ENCODE measurements at regions not wholly inside any gene's neighbourhood (a gene's known extent, or its start where the extent isn't known, plus 50 kb on each side); places are given as distances from the start of the nearest gene placed in this dataset.

DNA sequence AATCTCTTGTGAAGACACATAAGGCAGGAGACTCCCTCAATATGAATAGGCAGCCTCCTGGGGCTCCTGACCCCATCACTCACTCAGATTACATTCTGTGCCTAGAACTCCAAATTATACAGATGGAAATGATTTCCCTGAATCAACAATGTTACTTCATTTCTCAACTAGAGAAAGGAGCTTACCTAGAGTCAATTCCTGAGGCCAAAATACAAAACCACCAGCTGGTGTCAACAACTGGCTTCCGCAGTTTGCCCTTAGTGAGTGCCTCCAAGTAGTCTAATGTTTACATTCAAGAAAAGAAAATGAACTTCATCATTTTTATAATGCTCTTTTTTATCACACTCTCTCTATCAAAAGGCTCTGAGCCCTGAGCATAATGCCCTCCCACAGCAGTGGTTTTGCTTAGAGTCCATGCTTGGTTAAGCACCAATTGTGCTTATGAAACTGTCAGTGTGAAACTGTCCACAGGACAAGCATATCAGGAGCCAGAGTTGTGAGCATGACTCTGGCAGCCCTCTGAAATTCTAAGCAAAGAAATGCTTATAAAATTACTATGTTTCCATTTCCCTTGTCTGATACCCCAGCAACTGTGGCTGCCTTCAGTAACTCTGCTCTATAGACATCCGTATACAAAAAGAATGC, 305.7 kb upstream of the PKDCC start:
- Histone ChIP-seq H3K9me3 (replicated peaks) (peaks cover 4% of the 10 kb centered on the region), H3K27me3 (ENCODE audit: low read depth) (no peaks in the 10 kb centered on the region), H3K4me3 (no peak overlapping the region), H3K4me1 (no peaks in the 10 kb centered on the region), H3K36me3 (no peaks in the 10 kb centered on the region), H3K27ac (replicated peaks) (no peak overlapping the region)
- TF ChIP-seq, protein P1, sequence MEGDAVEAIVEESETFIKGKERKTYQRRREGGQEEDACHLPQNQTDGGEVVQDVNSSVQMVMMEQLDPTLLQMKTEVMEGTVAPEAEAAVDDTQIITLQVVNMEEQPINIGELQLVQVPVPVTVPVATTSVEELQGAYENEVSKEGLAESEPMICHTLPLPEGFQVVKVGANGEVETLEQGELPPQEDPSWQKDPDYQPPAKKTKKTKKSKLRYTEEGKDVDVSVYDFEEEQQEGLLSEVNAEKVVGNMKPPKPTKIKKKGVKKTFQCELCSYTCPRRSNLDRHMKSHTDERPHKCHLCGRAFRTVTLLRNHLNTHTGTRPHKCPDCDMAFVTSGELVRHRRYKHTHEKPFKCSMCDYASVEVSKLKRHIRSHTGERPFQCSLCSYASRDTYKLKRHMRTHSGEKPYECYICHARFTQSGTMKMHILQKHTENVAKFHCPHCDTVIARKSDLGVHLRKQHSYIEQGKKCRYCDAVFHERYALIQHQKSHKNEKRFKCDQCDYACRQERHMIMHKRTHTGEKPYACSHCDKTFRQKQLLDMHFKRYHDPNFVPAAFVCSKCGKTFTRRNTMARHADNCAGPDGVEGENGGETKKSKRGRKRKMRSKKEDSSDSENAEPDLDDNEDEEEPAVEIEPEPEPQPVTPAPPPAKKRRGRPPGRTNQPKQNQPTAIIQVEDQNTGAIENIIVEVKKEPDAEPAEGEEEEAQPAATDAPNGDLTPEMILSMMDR (IDR thresholded peaks at IDR 0.05; ENCODE audit: borderline replicate concordance) = no peak
- intact Hi-C loops (cut with micrococcal nuclease) = no loop called here
- DNase-seq = no peak

DNA sequence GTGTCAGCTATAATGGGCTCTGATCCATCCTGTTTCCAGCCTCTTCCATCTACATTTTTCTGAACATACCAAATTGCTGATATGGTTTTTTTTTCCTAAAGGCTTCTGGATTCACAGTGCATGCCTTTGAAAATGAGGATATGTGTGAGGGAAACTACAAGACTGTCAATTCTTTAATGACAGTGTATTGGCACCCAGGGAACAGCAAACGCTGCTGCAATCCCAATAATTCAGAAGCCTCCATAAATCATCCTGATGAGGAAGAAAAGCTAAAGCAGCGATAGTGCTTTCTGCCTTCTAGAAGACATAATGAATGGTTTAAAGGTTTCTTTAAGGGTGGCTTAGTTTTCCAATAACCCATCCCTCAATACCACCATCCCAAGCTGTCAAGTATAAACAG, 304.5 kb upstream of the PKDCC start:
- Histone ChIP-seq H3K27me3 (ENCODE audit: low read depth) (no peaks in the 10 kb centered on the region), H3K27ac (replicated peaks) (no peak overlapping the region), H3K4me3 (no peak overlapping the region), H3K4me1 (no peaks in the 10 kb centered on the region), H3K9me3 (replicated peaks) (peaks cover 4% of the 10 kb centered on the region), H3K36me3 (no peaks in the 10 kb centered on the region)
- TF ChIP-seq, protein P1 (IDR thresholded peaks at IDR 0.05; ENCODE audit: borderline replicate concordance) = no peak
- intact Hi-C loops (cut with micrococcal nuclease) = no loop called here
- DNase-seq = no peak

DNA sequence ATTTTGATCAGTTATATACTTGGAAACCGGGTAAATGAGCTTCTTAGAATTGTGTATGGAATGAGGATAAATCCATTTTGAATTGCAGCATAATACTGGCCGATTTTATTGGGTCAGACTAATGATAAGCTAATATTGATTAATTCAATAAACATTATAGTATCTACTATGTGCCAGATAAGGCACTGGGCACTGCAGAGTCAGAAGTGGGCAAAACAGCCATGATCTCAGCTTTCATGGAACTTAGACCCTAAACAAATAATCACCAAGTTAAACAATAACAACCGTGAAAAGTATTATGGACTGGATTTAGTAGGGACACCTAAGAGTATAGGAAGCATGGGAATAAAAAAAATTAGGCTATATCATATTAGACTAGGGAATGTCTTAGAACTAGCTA, 297.0 kb upstream of the PKDCC start:
- no peak for DNase-seq
- Histone ChIP-seq H3K4me1 (no peaks in the 10 kb centered on the region), H3K36me3 (no peaks in the 10 kb centered on the region), H3K4me3 (no peak overlapping the region), H3K9me3 (replicated peaks) (no peaks in the 10 kb centered on the region), H3K27me3 (ENCODE audit: low read depth) (no peaks in the 10 kb centered on the region), H3K27ac (replicated peaks) (no peak overlapping the region)
- TF ChIP-seq, protein P1 (IDR thresholded peaks at IDR 0.05; ENCODE audit: borderline replicate concordance) = no peak
- intact Hi-C loops (cut with micrococcal nuclease) = no loop called here

DNA sequence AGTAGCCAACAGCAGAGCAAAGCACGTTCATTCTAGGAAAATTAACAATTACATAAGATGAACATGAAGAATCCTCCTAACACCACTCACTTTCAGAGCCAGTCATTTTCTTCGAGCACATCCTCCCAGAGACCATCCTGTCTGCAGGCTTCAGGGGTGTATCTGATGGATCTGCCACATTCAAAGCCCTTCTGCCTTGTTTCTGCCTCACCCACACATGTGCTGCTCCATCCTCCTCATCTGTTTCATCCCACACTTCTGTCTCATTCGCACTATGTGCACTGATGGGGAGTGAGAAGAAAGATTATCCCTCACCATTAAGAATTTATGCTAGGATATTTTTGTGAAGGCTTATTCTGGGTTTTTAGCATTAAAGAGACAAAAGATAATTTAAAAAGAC, 287.9 kb upstream of the PKDCC start:
- no peak overlapping the region for H3K27ac ChIP-seq (replicated peaks)

DNA sequence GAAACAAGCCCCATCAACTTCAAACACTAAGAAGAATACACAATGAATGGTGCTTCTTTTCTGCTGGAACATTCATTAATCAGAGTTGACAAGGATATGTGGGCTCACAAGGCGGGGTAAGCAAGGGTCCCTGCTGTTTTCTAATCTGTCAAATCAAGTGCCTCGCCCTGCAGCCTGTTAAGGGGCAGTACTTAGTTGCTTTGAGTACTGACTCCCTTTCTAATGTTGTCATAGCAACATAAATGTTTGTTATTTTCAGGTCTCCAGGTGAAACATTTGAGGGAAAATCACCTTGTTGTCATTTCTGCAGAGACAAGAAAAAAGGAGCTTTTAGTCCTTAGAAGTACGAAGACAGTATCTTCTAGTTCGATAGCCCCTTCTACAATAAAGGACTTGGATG, 284.7 kb upstream of the PKDCC start:
- DNase-seq = no peak
- TF ChIP-seq, protein P1 (IDR thresholded peaks at IDR 0.05; ENCODE audit: borderline replicate concordance) = no peak
- H3K4me3 ChIP-seq = no peak overlapping the region
- H3K27me3 ChIP-seq (ENCODE audit: low read depth) = no peaks in the 10 kb centered on the region
- no peaks in the 10 kb centered on the region for H3K4me1 ChIP-seq
- H3K27ac ChIP-seq (replicated peaks) = no peak overlapping the region
- H3K9me3 ChIP-seq (replicated peaks) = no peaks in the 10 kb centered on the region
- intact Hi-C loops (cut with micrococcal nuclease) = no loop called here
- H3K36me3 ChIP-seq = no peaks in the 10 kb centered on the region

More for the DNA sequence above, 287.9 kb upstream of the PKDCC start:
- DNase-seq = no peak
- H3K9me3 ChIP-seq (replicated peaks) = no peaks in the 10 kb centered on the region
- no peaks in the 10 kb centered on the region for H3K4me1 ChIP-seq
- TF ChIP-seq, protein P1 (IDR thresholded peaks at IDR 0.05; ENCODE audit: borderline replicate concordance) = no peak
- no peaks in the 10 kb centered on the region for H3K36me3 ChIP-seq
- H3K4me3 ChIP-seq = no peak overlapping the region
- H3K27me3 ChIP-seq (ENCODE audit: low read depth) = no peaks in the 10 kb centered on the region
- intact Hi-C loops (cut with micrococcal nuclease) = no loop called here

Measured in left ventricle myocardium inferior (tissue), 1 donor.